ENCODE measurements at regions not wholly inside any gene's neighbourhood (a gene's known extent, or its start where the extent isn't known, plus 50 kb on each side); places are given as distances from the start of the nearest gene placed in this dataset.

DNA sequence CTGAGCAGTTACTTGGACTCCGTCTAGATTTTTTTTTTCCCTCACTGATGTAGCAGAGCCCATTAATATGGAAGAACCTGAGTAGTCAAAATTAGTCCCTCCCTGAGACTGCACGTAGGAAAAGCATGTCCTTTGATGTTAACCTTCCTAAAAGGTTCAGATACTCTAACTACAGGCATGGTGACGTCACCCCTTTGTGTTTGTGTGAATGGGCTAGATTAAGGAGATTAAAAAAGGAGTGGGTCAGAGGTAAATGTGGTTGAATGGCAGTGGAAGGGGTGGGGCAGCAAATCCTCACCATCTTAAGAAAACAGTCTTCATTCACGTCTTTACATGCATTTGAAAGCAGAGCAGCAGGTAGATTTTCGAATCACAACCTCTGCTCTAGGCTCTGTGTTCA, 521.1 kb downstream of the TFAP2B start:
- no peaks in the 10 kb centered on the region for H3K9me3 ChIP-seq
- no peak for TF ChIP-seq POLR2A (IDR thresholded peaks at IDR 0.05)
- TF ChIP-seq POLR2AphosphoS5 (IDR thresholded peaks at IDR 0.05; ENCODE audit: insufficient read depth in 1 of 2, low read depth in 1 of 2), result peak in 1 of 2 donors; percentile 46
- TF ChIP-seq, protein P1, sequence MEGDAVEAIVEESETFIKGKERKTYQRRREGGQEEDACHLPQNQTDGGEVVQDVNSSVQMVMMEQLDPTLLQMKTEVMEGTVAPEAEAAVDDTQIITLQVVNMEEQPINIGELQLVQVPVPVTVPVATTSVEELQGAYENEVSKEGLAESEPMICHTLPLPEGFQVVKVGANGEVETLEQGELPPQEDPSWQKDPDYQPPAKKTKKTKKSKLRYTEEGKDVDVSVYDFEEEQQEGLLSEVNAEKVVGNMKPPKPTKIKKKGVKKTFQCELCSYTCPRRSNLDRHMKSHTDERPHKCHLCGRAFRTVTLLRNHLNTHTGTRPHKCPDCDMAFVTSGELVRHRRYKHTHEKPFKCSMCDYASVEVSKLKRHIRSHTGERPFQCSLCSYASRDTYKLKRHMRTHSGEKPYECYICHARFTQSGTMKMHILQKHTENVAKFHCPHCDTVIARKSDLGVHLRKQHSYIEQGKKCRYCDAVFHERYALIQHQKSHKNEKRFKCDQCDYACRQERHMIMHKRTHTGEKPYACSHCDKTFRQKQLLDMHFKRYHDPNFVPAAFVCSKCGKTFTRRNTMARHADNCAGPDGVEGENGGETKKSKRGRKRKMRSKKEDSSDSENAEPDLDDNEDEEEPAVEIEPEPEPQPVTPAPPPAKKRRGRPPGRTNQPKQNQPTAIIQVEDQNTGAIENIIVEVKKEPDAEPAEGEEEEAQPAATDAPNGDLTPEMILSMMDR (IDR thresholded peaks at IDR 0.05), result no peak
- H3K4me3 ChIP-seq, result no peak overlapping the region
- no peaks in the 10 kb centered on the region for H3K27me3 ChIP-seq
- H3K36me3 ChIP-seq, result no peaks in the 10 kb centered on the region
- H3K4me1 ChIP-seq, result peaks cover 4% of the 10 kb centered on the region
- no peak for DNase-seq (ENCODE audit: extremely low spot score in 2 of 2)
- intact Hi-C loops (cut with DNase I), result no loop called here
- H3K27ac ChIP-seq, result no peak overlapping the region

DNA sequence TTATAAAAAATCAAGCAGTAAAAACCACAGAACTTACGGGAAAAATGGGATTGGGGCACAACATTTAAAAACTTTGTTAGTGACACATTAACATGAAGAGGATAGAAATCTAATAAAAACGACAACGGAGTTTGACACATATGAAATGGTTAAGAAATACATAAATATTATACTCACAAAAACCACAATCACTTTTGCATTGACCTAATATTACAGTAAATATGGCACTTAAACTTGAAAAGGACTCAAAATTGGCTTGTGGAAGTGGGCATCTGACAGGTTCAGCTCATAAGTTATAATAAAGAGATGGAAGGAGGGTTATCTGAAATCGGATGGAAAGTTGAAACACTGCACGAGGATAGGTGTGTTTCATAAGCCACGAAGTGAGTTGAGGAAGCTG, 523.7 kb downstream of the TFAP2B start:
- Histone ChIP-seq H3K27ac (no peak overlapping the region), H3K36me3 (no peaks in the 10 kb centered on the region), H3K9me3 (no peaks in the 10 kb centered on the region), H3K4me1 (peaks cover 4% of the 10 kb centered on the region), H3K4me3 (no peak overlapping the region), H3K27me3 (no peaks in the 10 kb centered on the region)
- no peak for DNase-seq (ENCODE audit: extremely low spot score in 2 of 2)
- intact Hi-C loops (cut with DNase I), result no loop called here
- TF ChIP-seq, protein P1 (IDR thresholded peaks at IDR 0.05), result no peak
- TF ChIP-seq POLR2AphosphoS5 (IDR thresholded peaks at IDR 0.05; ENCODE audit: insufficient read depth in 1 of 2, low read depth in 1 of 2), result no peak
- no peak for TF ChIP-seq POLR2A (IDR thresholded peaks at IDR 0.05)

GRCh38 chr6:51349857-51350256, 531.2 kb downstream of the TFAP2B start:
- Histone ChIP-seq H3K27ac (no peak overlapping the region), H3K4me3 (no peak overlapping the region), H3K9me3 (no peaks in the 10 kb centered on the region), H3K36me3 (no peaks in the 10 kb centered on the region), H3K4me1 (no peaks in the 10 kb centered on the region), H3K27me3 (no peaks in the 10 kb centered on the region)
- TF ChIP-seq POLR2AphosphoS5 (IDR thresholded peaks at IDR 0.05; ENCODE audit: insufficient read depth in 1 of 2, low read depth in 1 of 2) (no peak), POLR2A (IDR thresholded peaks at IDR 0.05) (no peak)
- TF ChIP-seq, protein P1 (IDR thresholded peaks at IDR 0.05), result no peak
- intact Hi-C loops (cut with DNase I), result no loop called here
- no peak for DNase-seq (ENCODE audit: extremely low spot score in 2 of 2)

GRCh38 chr6:51350308-51350904, 531.7 kb downstream of the TFAP2B start:
- Histone ChIP-seq H3K27me3 (no peaks in the 10 kb centered on the region), H3K9me3 (no peaks in the 10 kb centered on the region), H3K36me3 (no peaks in the 10 kb centered on the region), H3K27ac (no peak overlapping the region), H3K4me1 (no peaks in the 10 kb centered on the region), H3K4me3 (no peak overlapping the region)
- no peak for DNase-seq (ENCODE audit: extremely low spot score in 2 of 2)
- intact Hi-C loops (cut with DNase I), result no loop called here
- TF ChIP-seq POLR2A (IDR thresholded peaks at IDR 0.05), result no peak
- TF ChIP-seq, protein P1 (IDR thresholded peaks at IDR 0.05), result no peak
- TF ChIP-seq POLR2AphosphoS5 (IDR thresholded peaks at IDR 0.05; ENCODE audit: insufficient read depth in 1 of 2, low read depth in 1 of 2), result no peak

GRCh38 chr6:51352506-51353029, 533.9 kb downstream of the TFAP2B start:
- H3K4me3 ChIP-seq, result no peak overlapping the region
- H3K9me3 ChIP-seq, result no peaks in the 10 kb centered on the region
- H3K27ac ChIP-seq, result no peak overlapping the region
- no peaks in the 10 kb centered on the region for H3K27me3 ChIP-seq
- no peaks in the 10 kb centered on the region for H3K36me3 ChIP-seq
- intact Hi-C loops (cut with DNase I), result no loop called here
- no peaks in the 10 kb centered on the region for H3K4me1 ChIP-seq
- peak in 1 of 2 donors; percentile 60 for TF ChIP-seq POLR2AphosphoS5 (IDR thresholded peaks at IDR 0.05; ENCODE audit: insufficient read depth in 1 of 2, low read depth in 1 of 2)
- TF ChIP-seq, protein P1 (IDR thresholded peaks at IDR 0.05), result no peak
- DNase-seq (ENCODE audit: extremely low spot score in 2 of 2), result no peak

All from vagina (tissue), 2 donors.